ENCODE measurements at regions not wholly inside any gene's neighbourhood (a gene's known extent, or its start where the extent isn't known, plus 50 kb on each side); places are given as distances from the start of the nearest gene placed in this dataset.

DNA sequence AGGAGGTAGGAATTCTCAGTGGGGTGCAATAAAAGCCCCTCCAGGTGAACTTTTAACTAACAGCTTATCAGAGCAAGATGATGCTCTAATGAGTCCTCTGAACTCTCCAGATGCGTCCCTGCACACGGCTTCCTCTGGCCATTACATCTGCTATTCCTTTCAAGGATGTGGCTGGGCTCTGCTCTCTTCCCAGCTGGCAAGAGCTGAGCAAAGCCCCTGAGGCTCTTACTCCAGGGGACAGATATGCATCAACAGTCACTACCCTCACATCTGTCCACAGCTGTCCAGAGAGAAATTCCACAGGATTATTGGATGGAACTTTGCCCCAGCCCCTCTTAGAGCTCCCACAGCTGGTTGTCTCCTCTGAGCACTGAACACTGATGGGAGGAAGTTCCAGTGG is 267.8 kb downstream of the C1orf94 start:
- H3K4me3 ChIP-seq: no peak overlapping the region
- no peaks in the 10 kb centered on the region for H3K9me3 ChIP-seq
- intact Hi-C loops (cut with DNase I): no loop called here
- H3K4me1 ChIP-seq (replicated peaks): no peaks in the 10 kb centered on the region
- DNase-seq (ENCODE audit: low spot score): no peak
- H3K27me3 ChIP-seq (replicated peaks; ENCODE audit: insufficient read depth): no peaks in the 10 kb centered on the region
- WGBS: 35% methylated on average over 2 of the region's 2 CpGs
- no peaks in the 10 kb centered on the region for H3K36me3 ChIP-seq
- TF ChIP-seq POLR2A (IDR thresholded peaks at IDR 0.05): no peak
- TF ChIP-seq CTCF (IDR thresholded peaks at IDR 0.05): no peak
- no peak for TF ChIP-seq POLR2AphosphoS5 (IDR thresholded peaks at IDR 0.05)
- no peak overlapping the region for H3K27ac ChIP-seq

DNA sequence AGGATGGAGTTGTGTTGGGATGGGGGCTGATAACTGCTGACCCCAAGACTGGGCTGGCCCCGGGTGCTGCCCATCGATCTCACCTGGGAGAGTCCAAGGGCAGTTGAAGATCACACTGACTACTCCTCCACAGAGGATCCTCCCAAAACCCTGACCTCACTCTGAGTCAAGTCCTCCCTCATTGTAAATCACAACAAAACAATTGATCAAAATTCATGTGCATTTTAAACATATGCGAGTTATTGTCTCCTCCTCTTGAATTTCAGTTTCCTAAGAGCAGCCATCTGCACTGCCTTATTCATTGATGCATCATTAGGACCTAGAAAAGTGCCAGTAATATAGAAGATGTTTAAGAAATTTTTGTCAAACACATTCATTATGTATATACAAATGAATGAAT is 273.6 kb downstream of the C1orf94 start:
- H3K27ac ChIP-seq: no peak overlapping the region
- TF ChIP-seq POLR2AphosphoS5 (IDR thresholded peaks at IDR 0.05): no peak
- TF ChIP-seq CTCF (IDR thresholded peaks at IDR 0.05): no peak
- no peak for TF ChIP-seq POLR2A (IDR thresholded peaks at IDR 0.05)
- intact Hi-C loops (cut with DNase I): no loop called here
- H3K27me3 ChIP-seq (replicated peaks; ENCODE audit: insufficient read depth): no peaks in the 10 kb centered on the region
- H3K4me3 ChIP-seq: no peak overlapping the region
- H3K9me3 ChIP-seq: no peaks in the 10 kb centered on the region
- no peaks in the 10 kb centered on the region for H3K36me3 ChIP-seq
- no peaks in the 10 kb centered on the region for H3K4me1 ChIP-seq (replicated peaks)
- WGBS: 91% methylated on average over 3 of the region's 3 CpGs
- no peak for DNase-seq (ENCODE audit: low spot score)

GRCh38 chr1:34452451-34452850 is 275.7 kb downstream of the C1orf94 start:
- intact Hi-C loops (cut with DNase I): no loop called here
- TF ChIP-seq POLR2A (IDR thresholded peaks at IDR 0.05) (no peak), CTCF (IDR thresholded peaks at IDR 0.05) (no peak), POLR2AphosphoS5 (IDR thresholded peaks at IDR 0.05) (no peak)
- 80% methylated on average over 2 of the region's 2 CpGs for WGBS

DNA sequence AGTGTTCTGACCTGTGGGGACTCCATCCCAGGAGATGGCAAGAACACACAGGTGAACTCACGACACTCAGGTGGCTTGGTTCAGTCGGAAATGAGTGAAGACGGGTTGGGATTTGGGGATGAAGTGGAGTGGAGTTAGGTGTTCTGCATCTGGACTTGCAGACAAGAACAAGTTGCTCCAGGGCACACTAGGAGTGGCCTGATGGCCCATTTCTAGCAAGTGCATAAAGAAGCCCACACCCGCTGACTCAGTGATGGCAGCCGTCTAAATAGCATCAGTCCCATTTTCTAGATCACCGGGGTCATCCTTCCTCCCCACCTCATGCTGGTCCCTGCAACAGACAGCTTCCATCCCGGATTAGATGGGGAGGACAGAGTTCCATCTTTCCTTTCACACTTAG is 278.4 kb downstream of the C1orf94 start:
- H3K9me3 ChIP-seq: no peaks in the 10 kb centered on the region
- 83% methylated on average over 7 of the region's 7 CpGs for WGBS
- DNase-seq (ENCODE audit: low spot score): no peak
- TF ChIP-seq CTCF (IDR thresholded peaks at IDR 0.05) (no peak), POLR2A (IDR thresholded peaks at IDR 0.05) (no peak), POLR2AphosphoS5 (IDR thresholded peaks at IDR 0.05) (no peak)
- no peaks in the 10 kb centered on the region for H3K27me3 ChIP-seq (replicated peaks; ENCODE audit: insufficient read depth)
- H3K4me3 ChIP-seq: no peak overlapping the region
- no peaks in the 10 kb centered on the region for H3K36me3 ChIP-seq
- no peak overlapping the region for H3K27ac ChIP-seq
- no peaks in the 10 kb centered on the region for H3K4me1 ChIP-seq (replicated peaks)
- intact Hi-C loops (cut with DNase I): no loop called here

More at GRCh38 chr1:34452451-34452850, 275.7 kb downstream of the C1orf94 start:
- no peak for DNase-seq (ENCODE audit: low spot score)
- Histone ChIP-seq H3K27me3 (replicated peaks; ENCODE audit: insufficient read depth) (no peaks in the 10 kb centered on the region), H3K9me3 (no peaks in the 10 kb centered on the region), H3K4me1 (replicated peaks) (no peaks in the 10 kb centered on the region), H3K36me3 (no peaks in the 10 kb centered on the region), H3K27ac (no peak overlapping the region), H3K4me3 (no peak overlapping the region)

DNA sequence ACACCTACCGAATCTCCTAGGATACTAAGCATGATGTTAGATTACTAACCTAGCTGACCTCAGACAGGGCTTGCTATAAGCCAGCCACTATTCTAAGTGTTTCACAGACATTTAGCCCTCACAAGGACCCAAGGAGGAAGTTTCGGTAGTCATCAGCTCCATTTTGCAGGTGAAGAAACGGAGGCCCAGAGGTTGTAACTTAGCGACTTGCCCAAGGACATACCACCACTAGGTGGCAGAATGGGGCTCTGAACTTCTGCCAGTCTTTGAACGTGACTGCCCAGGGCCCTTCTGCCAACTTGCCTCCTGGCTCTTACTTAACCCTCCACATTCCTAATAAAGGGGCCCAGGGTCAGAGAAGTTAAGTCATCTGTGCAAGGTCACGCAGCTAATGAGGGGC is 283.5 kb downstream of the C1orf94 start:
- Histone ChIP-seq H3K9me3 (no peaks in the 10 kb centered on the region), H3K27me3 (replicated peaks; ENCODE audit: insufficient read depth) (no peaks in the 10 kb centered on the region), H3K4me1 (replicated peaks) (no peaks in the 10 kb centered on the region), H3K4me3 (no peak overlapping the region), H3K36me3 (no peaks in the 10 kb centered on the region), H3K27ac (no peak overlapping the region)
- intact Hi-C loops (cut with DNase I): no loop called here
- 56% methylated on average over 6 of the region's 6 CpGs for WGBS
- no peak for DNase-seq (ENCODE audit: low spot score)
- TF ChIP-seq CTCF (IDR thresholded peaks at IDR 0.05) (peak in 2 of 4 experiments; percentile 30 to 31), POLR2AphosphoS5 (IDR thresholded peaks at IDR 0.05) (no peak)

Data from prostate gland (tissue), 2 donors.